Upper lobe of left lung (tissue), 6 donors: ENCODE measurements at regions not wholly inside any gene's neighbourhood (a gene's known extent, or its start where the extent isn't known, plus 50 kb on each side); places are given as distances from the start of the nearest gene placed in this dataset.
"Not testable (repeated sequence)": the region's sequence is repeated elsewhere in the genome, so short reads cannot be mapped to it uniquely, and the experiment has no call there.

ENCODE experiments used
- ATAC-seq, 2 donors: fragments of 200-7000 bp; cut with Tn5 transposase; one replicate each; pipeline ENCODE4 v1.9.1; 2022; ENCODE audit warnings: mild to moderate bottlenecking in 2 of 2, moderate library complexity in 2 of 2; ENCODE audit not compliant: low FRiP score in 2 of 2
- DNase-seq, 2 donors: peaks; one replicate each; pipeline ENCODE4 v3.0.0-alpha.2; 2019 to 2020
- H3K27ac ChIP-seq, 4 donors: fragments of 200-600 bp; sonication (generic); one replicate each; pipeline ENCODE4 v1.5.1; 2016 to 2019
- H3K27me3 ChIP-seq, 4 donors: fragments of 200-600 bp; sonication (generic); one replicate each; pipeline ENCODE4 v1.5.1; 2017 to 2019
- H3K36me3 ChIP-seq, 4 donors: fragments of 200-600 bp; sonication (generic); one replicate each; pipeline ENCODE4 v1.5.1; 2016 to 2019
- H3K4me1 ChIP-seq, 4 donors: fragments of 200-600 bp; sonication (generic); one replicate each; pipeline ENCODE4 v1.5.1; 2018 to 2019
- H3K4me3 ChIP-seq, 4 donors: fragments of 200-600 bp; sonication (generic); one replicate each; pipeline ENCODE4 v1.5.1; 2017 to 2019; ENCODE audit warnings: mild to moderate bottlenecking in 2 of 4, moderate library complexity in 1 of 4
- H3K9me3 ChIP-seq, 4 donors: fragments of 200-600 bp; sonication (generic); one replicate each; pipeline ENCODE4 v1.5.1; 2018 to 2019
- EP300 ChIP-seq, 4 donors: sonication (generic); formaldehyde crosslinking; IDR thresholded peaks; one replicate each; pipeline ENCODE4 v1.5.1; 2017; ENCODE audit warnings: antibody characterized with exemption in 4 of 4, control low read depth in 2 of 4
- POLR2A ChIP-seq, 4 donors: fragments of 450-650 bp; IDR thresholded peaks; one replicate each; pipeline ENCODE4 v1.5.1; 2016 to 2017; ENCODE audit warnings: antibody characterized with exemption in 4 of 4, mild to moderate bottlenecking in 2 of 4
- POLR2AphosphoS5 ChIP-seq, 2 donors: sonication (generic); formaldehyde crosslinking; IDR thresholded peaks; one replicate each; pipeline ENCODE4 v1.5.1; 2017; ENCODE audit warnings: antibody characterized with exemption in 2 of 2
- WGBS, 2 donors: methylation state at CpG; one replicate each; pipeline ENCODE4 v1.1.5; 2017 to 2018; 5-methylcytosine and 5-hydroxymethylcytosine counted together
- TF ChIP-seq, protein P1 (sequence below), 6 experiments: fragments of 450-650 bp in 4 of 6; fragments of 200-600 bp in 2 of 6; sonication (generic) in 2 of 6; IDR thresholded peaks; one replicate each; pipeline ENCODE4 v1.5.1; 2016 to 2019; ENCODE audit warnings: antibody characterized with exemption in 6 of 6
- donor health status: DM: no; HTN: no; CAD: no; lungs with moderate emphysema.
- donor health status: DM: no; HTN: yes; CAD: no; lungs with severe emphysema.

DNA sequence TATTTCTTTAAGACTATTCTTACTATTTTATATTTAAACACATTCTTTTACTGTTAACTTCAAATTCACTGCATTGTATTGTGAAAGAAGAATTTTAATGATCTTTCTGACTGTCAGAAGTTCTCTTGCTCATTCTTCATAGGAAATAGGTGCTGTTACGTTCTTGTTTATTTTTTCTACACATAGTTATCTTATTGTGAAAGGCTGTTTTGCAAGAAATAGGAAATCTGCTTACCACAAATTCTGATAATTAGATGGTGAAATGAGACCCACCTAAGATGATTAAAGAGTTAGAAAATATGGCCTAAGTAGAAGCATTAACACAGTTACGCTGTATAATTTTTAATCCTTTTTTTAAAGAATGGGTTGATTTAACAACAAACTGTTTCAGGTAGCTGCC lies 316.1 kb upstream of the ZFP42 start:
- DNase-seq (no peak), ATAC-seq (no peak)
- no peaks in the 10 kb centered on the region for H3K27me3 ChIP-seq
- no peaks in the 10 kb centered on the region for H3K9me3 ChIP-seq
- H3K4me1 ChIP-seq: no peaks in the 10 kb centered on the region
- no peaks in the 10 kb centered on the region for H3K36me3 ChIP-seq
- no peak overlapping the region for H3K27ac ChIP-seq
- H3K4me3 ChIP-seq: no peak overlapping the region
- TF ChIP-seq EP300 (IDR thresholded peaks at IDR 0.05) (no peak), POLR2AphosphoS5 (IDR thresholded peaks at IDR 0.05) (no peak), POLR2A (IDR thresholded peaks at IDR 0.05) (no peak)
- TF ChIP-seq, protein P1, sequence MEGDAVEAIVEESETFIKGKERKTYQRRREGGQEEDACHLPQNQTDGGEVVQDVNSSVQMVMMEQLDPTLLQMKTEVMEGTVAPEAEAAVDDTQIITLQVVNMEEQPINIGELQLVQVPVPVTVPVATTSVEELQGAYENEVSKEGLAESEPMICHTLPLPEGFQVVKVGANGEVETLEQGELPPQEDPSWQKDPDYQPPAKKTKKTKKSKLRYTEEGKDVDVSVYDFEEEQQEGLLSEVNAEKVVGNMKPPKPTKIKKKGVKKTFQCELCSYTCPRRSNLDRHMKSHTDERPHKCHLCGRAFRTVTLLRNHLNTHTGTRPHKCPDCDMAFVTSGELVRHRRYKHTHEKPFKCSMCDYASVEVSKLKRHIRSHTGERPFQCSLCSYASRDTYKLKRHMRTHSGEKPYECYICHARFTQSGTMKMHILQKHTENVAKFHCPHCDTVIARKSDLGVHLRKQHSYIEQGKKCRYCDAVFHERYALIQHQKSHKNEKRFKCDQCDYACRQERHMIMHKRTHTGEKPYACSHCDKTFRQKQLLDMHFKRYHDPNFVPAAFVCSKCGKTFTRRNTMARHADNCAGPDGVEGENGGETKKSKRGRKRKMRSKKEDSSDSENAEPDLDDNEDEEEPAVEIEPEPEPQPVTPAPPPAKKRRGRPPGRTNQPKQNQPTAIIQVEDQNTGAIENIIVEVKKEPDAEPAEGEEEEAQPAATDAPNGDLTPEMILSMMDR (IDR thresholded peaks at IDR 0.05): no peak
- WGBS, 2 donors: 83% methylated on average over 2 of the region's 2 CpGs

DNA sequence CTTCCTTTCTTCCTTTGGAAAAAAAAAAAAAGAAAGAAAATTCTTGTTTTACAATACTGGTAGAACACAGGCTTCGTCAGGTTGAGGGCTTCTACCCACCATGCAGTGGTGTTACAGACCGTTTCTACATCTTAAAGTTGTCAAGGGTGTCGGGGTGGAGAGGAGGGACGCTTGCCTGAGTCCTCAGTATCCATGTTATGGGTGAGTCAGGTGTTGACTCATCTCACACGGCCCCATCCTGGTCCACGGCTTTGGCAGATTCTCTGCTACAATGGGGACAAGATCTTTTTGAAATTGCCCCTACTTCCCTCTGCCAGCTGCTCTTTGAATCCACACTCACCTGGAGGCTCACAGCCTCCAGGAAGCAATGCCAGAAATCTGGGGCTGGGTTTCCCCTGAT lies 310.3 kb upstream of the ZFP42 start:
- ATAC-seq (no peak), DNase-seq (no peak)
- 77 to 86% methylated on average over 6 of the region's 6 CpGs for WGBS, 2 donors
- Histone ChIP-seq H3K27me3 (no peaks in the 10 kb centered on the region), H3K4me1 (no peaks in the 10 kb centered on the region), H3K36me3 (no peaks in the 10 kb centered on the region), H3K9me3 (no peaks in the 10 kb centered on the region), H3K27ac (no peak overlapping the region), H3K4me3 (no peak overlapping the region)
- TF ChIP-seq EP300 (IDR thresholded peaks at IDR 0.05) (no peak), POLR2AphosphoS5 (IDR thresholded peaks at IDR 0.05) (no peak), POLR2A (IDR thresholded peaks at IDR 0.05) (no peak)
- TF ChIP-seq, protein P1 (IDR thresholded peaks at IDR 0.05): no peak

GRCh38 chr4:187687697-187688096 lies 307.9 kb upstream of the ZFP42 start:
- Histone ChIP-seq H3K4me1 (no peaks in the 10 kb centered on the region), H3K27me3 (no peaks in the 10 kb centered on the region), H3K36me3 (no peaks in the 10 kb centered on the region), H3K27ac (no peak overlapping the region), H3K4me3 (no peak overlapping the region), H3K9me3 (no peaks in the 10 kb centered on the region)
- DNase-seq (no peak), ATAC-seq (no peak)
- TF ChIP-seq, protein P1 (IDR thresholded peaks at IDR 0.05): no peak
- no peak for TF ChIP-seq EP300 (IDR thresholded peaks at IDR 0.05)
- 41 to 53% methylated on average over 4 of the region's 4 CpGs for WGBS, 2 donors

GRCh38 chr4:187692626-187693025 lies 302.9 kb upstream of the ZFP42 start:
- no peaks in the 10 kb centered on the region for H3K4me1 ChIP-seq
- no peaks in the 10 kb centered on the region for H3K36me3 ChIP-seq
- ATAC-seq: no peak
- H3K9me3 ChIP-seq: peaks cover 0 to under 1% (median 0%) of the 10 kb centered on the region in 4 donors
- H3K4me3 ChIP-seq: no peak overlapping the region
- H3K27me3 ChIP-seq: no peaks in the 10 kb centered on the region
- DNase-seq: no peak
- H3K27ac ChIP-seq: no peak overlapping the region
- TF ChIP-seq, protein P1 (IDR thresholded peaks at IDR 0.05): no peak
- TF ChIP-seq POLR2AphosphoS5 (IDR thresholded peaks at IDR 0.05): no peak
- TF ChIP-seq EP300 (IDR thresholded peaks at IDR 0.05): no peak
- TF ChIP-seq POLR2A (IDR thresholded peaks at IDR 0.05): no peak
- WGBS, 2 donors: 82 to 84% methylated on average over 6 of the region's 6 CpGs

- ATAC-seq, H3K27ac ChIP-seq, H3K9me3 ChIP-seq, DNase-seq, H3K36me3 ChIP-seq, H3K4me3 ChIP-seq, H3K4me1 ChIP-seq, H3K27me3 ChIP-seq: not testable (repeated sequence)
- 90 to 93% methylated on average over 3 of the region's 3 CpGs for WGBS, 2 donors
Observed at GRCh38 chr4:187695531-187695930, 300.0 kb upstream of the ZFP42 start.
